PC-9 (cell line): ENCODE measurements at regions not wholly inside any gene's neighbourhood (a gene's known extent, or its start where the extent isn't known, plus 50 kb on each side); places are given as distances from the start of the nearest gene placed in this dataset.
"Not testable (repeated sequence)": the region's sequence is repeated elsewhere in the genome, so short reads cannot be mapped to it uniquely, and the experiment has no call there.

Source experiments
- BruUV-seq: library from RNA; stranded (reverse); fragments of 400-500 nt; replicated peaks from 2 replicates; lab custom pipeline; 2021; lab: Mats Ljungman, UMichigan
- CTCF ChIA-PET: fragments of 300-600 bp; sonication (Branson Sonifier 250); formaldehyde crosslinking; loops from one replicate; lab custom pipeline; 2022; ENCODE audit warnings: antibody characterized with exemption; lab: Charles Lee
- POLR2A ChIA-PET: fragments of 300-600 bp; sonication (Branson Sonifier 250); formaldehyde crosslinking; loops from one replicate; lab custom pipeline; 2022; ENCODE audit warnings: antibody characterized with exemption; ENCODE audit not compliant: unreplicated experiment; lab: Charles Lee
- DNase-seq, 2 experiments: peaks; one replicate each; pipeline versions ENCODE4 v3.0.0 to v3.0.0-alpha.2; 2015 to 2022; ENCODE audit warnings: mixed read lengths in 1 of 2
- H2AFZ ChIP-seq: fragments of 200-600 bp; sonication (generic); 2 replicates; pipeline ENCODE4 v1.8.1; 2017; ENCODE audit warnings: antibody characterized with exemption
- H3F3A ChIP-seq: fragments of 200-600 bp; sonication (generic); 2 replicates; pipeline ENCODE4 v1.8.1; 2017; ENCODE audit warnings: antibody characterized with exemption, mild to moderate bottlenecking, low read depth; ENCODE audit not compliant: insufficient read depth
- H3K27ac ChIP-seq: fragments of 200-600 bp; sonication (generic); 2 replicates; pipeline ENCODE4 v1.6.1; 2016; ENCODE audit warnings: mixed run types
- H3K27me3 ChIP-seq: fragments of 200-600 bp; sonication (generic); 2 replicates; pipeline ENCODE4 v1.6.1; 2016; ENCODE audit warnings: low read depth, mixed run types; ENCODE audit not compliant: insufficient read depth
- H3K36me3 ChIP-seq: fragments of 200-600 bp; sonication (generic); 2 replicates; pipeline ENCODE4 v1.6.1; 2016; ENCODE audit warnings: low read depth, mixed run types
- H3K4me1 ChIP-seq: fragments of 200-600 bp; sonication (generic); replicated peaks from 2 replicates; pipeline ENCODE4 v1.6.1; 2016; ENCODE audit warnings: mixed run types; ENCODE audit not compliant: insufficient read depth
- H3K4me2 ChIP-seq: fragments of 200-600 bp; sonication (generic); 2 replicates; pipeline ENCODE4 v1.6.1; 2017; ENCODE audit warnings: mixed run types
- H3K4me3 ChIP-seq: fragments of 200-600 bp; sonication (generic); 2 replicates; pipeline ENCODE4 v1.6.1; 2016; ENCODE audit warnings: mixed run types
- H3K79me2 ChIP-seq: fragments of 200-600 bp; sonication (generic); 2 replicates; pipeline ENCODE4 v1.6.1; 2017; ENCODE audit warnings: low read depth, mixed run types
- H3K9me2 ChIP-seq: fragments of 200-600 bp; sonication (generic); 2 replicates; pipeline ENCODE4 v1.8.1; 2017; ENCODE audit warnings: mild to moderate bottlenecking; ENCODE audit not compliant: insufficient read depth
- H3K9me3 ChIP-seq: fragments of 200-600 bp; sonication (generic); 2 replicates; pipeline ENCODE4 v1.8.1; 2016; ENCODE audit warnings: low read depth; ENCODE audit not compliant: insufficient read depth
- H4K20me1 ChIP-seq: fragments of 200-600 bp; sonication (generic); 2 replicates; pipeline ENCODE4 v1.8.1; 2017; ENCODE audit not compliant: insufficient read depth
- intact Hi-C: fragments of 100-400 bp; cut with micrococcal nuclease; formaldehyde crosslinking; loops from one replicate; pipeline ENCODE4 v1.10.0; 2022; ENCODE audit not compliant: unreplicated experiment

DNA sequence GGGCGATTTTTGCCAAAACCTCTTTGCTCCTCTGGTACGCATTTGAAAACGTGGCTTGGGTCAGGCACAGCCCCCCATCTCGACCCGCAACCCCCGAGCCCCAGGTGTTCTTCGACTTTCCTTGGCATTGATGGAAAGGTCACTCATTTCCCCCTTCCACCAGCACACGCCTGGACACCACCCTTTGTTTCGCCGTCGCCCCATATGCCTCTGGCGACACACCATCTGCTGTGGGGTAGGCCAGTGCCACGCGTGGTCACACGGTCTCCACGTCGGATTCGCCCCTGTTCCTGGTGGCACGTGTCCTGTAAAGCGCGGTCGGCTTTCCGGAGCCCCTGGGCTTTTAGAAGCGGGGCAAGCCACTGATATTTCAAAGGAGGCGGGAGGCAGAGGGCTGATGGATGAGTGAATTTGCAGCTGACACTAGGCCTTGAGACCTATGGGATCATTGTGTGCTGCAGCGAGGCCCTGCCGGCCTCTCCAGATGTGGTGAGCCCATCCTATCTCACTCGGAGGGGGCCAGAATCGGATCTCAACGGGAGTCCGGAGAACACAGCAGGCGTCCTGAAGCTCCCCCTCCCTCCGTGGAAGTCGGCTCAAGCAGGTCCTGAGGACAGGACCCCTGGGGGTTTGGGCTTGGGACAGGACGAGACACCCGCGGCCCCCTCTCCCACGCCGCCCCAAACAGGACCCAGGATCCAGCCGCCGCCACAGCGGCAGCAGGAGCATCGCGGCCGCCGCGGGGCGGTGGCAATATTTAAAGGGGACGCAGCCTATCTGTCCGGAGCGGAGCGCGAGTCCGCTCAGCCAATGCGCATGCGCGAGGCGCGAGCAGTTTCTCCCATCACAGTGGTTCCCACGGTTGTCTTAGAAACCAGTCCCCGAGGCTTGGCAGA is 100.0 kb upstream of the FOXD4L5 start:
- DNase-seq, H3K27ac ChIP-seq, CTCF ChIA-PET, POLR2A ChIA-PET, intact Hi-C loops, H3K4me1 ChIP-seq, H3K4me3 ChIP-seq, H3K9me3 ChIP-seq, H3K36me3 ChIP-seq, BruUV-seq, H2AFZ ChIP-seq, H3K9me2 ChIP-seq, H3K79me2 ChIP-seq, H4K20me1 ChIP-seq, H3K4me2 ChIP-seq, H3F3A ChIP-seq: not testable (repeated sequence)
- H3K27me3 ChIP-seq = peaks cover 20% of the 10 kb centered on the region; the same call in 1 of the 2 replicates

DNA sequence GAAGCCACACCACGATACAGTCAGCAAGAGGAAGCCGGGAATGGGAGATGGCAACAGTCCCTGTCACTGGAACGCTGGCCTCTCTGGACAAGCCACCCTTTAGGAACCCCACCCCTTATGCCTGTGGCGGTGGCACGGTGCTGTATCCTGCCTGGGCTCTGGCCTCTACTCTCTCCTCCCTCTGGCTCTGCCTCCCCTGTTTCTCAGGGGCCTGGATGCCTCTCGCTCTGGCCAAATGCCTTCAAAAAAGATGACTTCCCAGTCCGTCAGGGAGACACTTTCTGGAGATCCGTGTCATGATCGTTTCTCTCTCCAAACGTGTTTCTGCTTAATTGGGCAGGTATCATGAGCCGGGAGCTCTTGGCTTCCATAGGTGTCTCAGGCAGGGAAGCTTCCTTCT is 99.1 kb upstream of the FOXD4L5 start:
- H3K4me2 ChIP-seq, H2AFZ ChIP-seq, H3K36me3 ChIP-seq, CTCF ChIA-PET, H3K27ac ChIP-seq, intact Hi-C loops, H3K9me2 ChIP-seq, H3K9me3 ChIP-seq, H3K4me3 ChIP-seq, H4K20me1 ChIP-seq, H3F3A ChIP-seq, H3K79me2 ChIP-seq, DNase-seq, BruUV-seq, POLR2A ChIA-PET, H3K4me1 ChIP-seq: not testable (repeated sequence)
- H3K27me3 ChIP-seq = peaks cover 20% of the 10 kb centered on the region; the same call in 1 of the 2 replicates

DNA sequence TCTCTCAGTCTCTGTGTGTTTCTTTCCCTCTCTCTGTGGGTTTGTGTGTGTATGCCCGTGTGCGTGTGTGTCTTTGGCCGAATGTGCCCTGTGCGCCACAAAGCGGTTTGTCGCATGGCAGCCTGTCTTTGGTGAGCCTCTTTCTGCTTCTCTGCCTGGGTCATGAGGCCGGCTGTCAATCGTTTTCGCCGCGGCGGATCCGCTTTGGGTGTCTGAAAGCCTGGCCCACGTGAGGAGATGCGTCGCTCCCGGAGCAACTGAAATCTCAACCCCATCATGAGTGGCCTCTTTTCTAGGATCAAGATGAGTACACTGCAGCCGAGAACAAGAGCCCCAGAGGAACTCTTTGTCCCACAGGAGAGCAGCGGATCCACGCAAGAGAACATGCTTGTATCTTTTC is 98.6 kb upstream of the FOXD4L5 start:
- H3K9me2 ChIP-seq, H2AFZ ChIP-seq, DNase-seq, BruUV-seq, H3K4me2 ChIP-seq, H3K9me3 ChIP-seq, intact Hi-C loops, H3F3A ChIP-seq, H3K4me1 ChIP-seq, CTCF ChIA-PET, POLR2A ChIA-PET, H3K36me3 ChIP-seq, H3K27ac ChIP-seq, H3K79me2 ChIP-seq, H4K20me1 ChIP-seq, H3K4me3 ChIP-seq: not testable (repeated sequence)
- peaks cover 20% of the 10 kb centered on the region; the same call in 1 of the 2 replicates for H3K27me3 ChIP-seq

DNA sequence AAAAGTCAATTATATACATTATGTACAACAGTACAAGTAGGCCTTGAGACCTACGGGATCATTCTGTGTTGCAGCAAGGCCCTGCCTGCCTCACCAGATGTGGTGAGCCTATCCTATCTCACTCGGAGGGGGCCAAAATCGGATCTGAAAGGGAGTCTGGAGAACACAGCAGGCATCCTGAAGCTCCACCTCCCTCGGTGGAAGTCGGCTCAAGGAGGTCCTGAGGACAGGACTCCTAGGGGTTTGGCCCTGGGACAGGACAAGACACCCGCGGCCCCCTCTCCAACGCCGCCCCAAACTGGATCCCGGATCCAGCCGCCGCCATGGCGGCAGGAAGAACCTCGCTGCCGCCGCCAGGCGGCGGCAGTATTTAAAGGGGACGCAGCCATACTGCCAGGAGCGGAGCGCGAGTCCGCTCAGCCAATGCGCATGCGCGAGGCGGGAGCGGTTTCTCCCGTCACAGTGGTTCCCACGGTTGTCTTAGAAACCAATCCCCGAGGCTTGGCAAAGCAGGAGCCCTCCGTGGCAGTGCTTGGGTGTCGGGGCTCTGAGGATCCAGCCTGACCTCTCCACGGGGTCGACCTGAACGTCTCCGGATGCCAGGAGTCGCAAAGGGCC is 97.8 kb upstream of the FOXD4L5 start:
- H3K27ac ChIP-seq, H4K20me1 ChIP-seq, BruUV-seq, DNase-seq, H3K36me3 ChIP-seq, H3K4me2 ChIP-seq, H3K9me2 ChIP-seq, H3K4me3 ChIP-seq, H3K9me3 ChIP-seq, H3K4me1 ChIP-seq, H3K79me2 ChIP-seq, POLR2A ChIA-PET, CTCF ChIA-PET, H2AFZ ChIP-seq, intact Hi-C loops, H3F3A ChIP-seq: not testable (repeated sequence)
- H3K27me3 ChIP-seq = peaks cover 17% of the 10 kb centered on the region; the same call in 1 of the 2 replicates
